WTC11 (cell line): ENCODE measurements at regions not wholly inside any gene's neighbourhood (a gene's known extent, or its start where the extent isn't known, plus 50 kb on each side); places are given as distances from the start of the nearest gene placed in this dataset.

ENCODE experiments used
- ATF1 ChIP-seq: sonication (generic); formaldehyde crosslinking; IDR thresholded peaks from 2 replicates; pipeline ENCODE4 v1.8.1; 2023; ENCODE audit warnings: mild to moderate bottlenecking, moderate library complexity, missing genetic modification reagents
- CTCF ChIP-seq: fragments of 200-600 bp; IDR thresholded peaks from 2 replicates; pipeline ENCODE4 v1.8.0; 2022; ENCODE audit warnings: antibody characterized with exemption
- ETV6 ChIP-seq: sonication (generic); formaldehyde crosslinking; IDR thresholded peaks from 2 replicates; pipeline ENCODE4 v1.8.1; 2022; ENCODE audit warnings: mild to moderate bottlenecking, missing genetic modification reagents
- MLX ChIP-seq: sonication (generic); formaldehyde crosslinking; IDR thresholded peaks from 2 replicates; pipeline ENCODE4 v1.8.1; 2023; ENCODE audit warnings: mild to moderate bottlenecking, missing genetic modification reagents, moderate library complexity
- RELA ChIP-seq: sonication (generic); formaldehyde crosslinking; IDR thresholded peaks from 2 replicates; pipeline ENCODE4 v1.8.1; 2022; ENCODE audit warnings: missing genetic modification reagents, mild to moderate bottlenecking, borderline replicate concordance
- ZNF423 ChIP-seq: fragments of 250-450 bp; sonication (Bioruptor Pico); IDR thresholded peaks from 2 replicates; pipeline ENCODE4 v2.1.2; 2022; ENCODE audit warnings: mild to moderate bottlenecking, moderate library complexity
- TF ChIP-seq, protein P1 (sequence below): sonication (generic); formaldehyde crosslinking; IDR thresholded peaks from 2 replicates; pipeline ENCODE4 v1.8.0; 2022; ENCODE audit warnings: mild to moderate bottlenecking, missing genetic modification reagents

DNA sequence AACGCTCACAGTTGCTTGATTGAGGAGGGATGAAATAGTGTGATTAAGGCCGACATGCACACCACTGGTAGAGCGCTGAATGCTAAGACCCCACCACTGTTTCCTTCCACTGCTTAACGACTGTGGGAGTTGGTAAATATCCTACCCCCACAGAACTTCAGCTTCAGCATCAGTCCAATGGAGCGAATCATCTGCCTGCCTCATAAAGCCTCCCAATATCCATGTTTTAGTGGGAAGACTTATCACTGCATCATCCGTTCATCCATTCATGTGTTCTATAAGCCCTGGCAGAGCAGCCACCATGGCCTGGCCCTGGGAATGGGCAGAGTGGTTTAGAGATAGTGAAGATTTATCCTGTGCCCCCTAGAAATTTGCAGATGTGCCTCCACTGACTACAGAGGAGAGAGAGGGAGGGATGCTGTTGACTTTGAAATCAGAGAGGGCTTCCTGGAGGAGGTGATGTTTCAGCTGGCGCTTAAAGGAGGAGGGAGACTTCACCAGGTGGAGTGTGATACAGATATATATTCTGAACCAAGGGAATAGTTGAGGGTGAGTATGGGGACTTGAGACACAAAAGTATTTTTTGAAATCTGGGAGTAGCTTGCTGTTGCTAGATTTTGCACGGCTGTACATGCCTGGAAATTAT lies 71.9 kb upstream of the STX18 start:
- TF ChIP-seq ETV6 (CRISPR knock-in tag) (no peak), CTCF (no peak), ZNF423 (CRISPR knock-in tag) (no peak), RELA (CRISPR knock-in tag) (no peak), ATF1 (no peak), MLX (CRISPR knock-in tag) (no peak)
- TF ChIP-seq, protein P1, sequence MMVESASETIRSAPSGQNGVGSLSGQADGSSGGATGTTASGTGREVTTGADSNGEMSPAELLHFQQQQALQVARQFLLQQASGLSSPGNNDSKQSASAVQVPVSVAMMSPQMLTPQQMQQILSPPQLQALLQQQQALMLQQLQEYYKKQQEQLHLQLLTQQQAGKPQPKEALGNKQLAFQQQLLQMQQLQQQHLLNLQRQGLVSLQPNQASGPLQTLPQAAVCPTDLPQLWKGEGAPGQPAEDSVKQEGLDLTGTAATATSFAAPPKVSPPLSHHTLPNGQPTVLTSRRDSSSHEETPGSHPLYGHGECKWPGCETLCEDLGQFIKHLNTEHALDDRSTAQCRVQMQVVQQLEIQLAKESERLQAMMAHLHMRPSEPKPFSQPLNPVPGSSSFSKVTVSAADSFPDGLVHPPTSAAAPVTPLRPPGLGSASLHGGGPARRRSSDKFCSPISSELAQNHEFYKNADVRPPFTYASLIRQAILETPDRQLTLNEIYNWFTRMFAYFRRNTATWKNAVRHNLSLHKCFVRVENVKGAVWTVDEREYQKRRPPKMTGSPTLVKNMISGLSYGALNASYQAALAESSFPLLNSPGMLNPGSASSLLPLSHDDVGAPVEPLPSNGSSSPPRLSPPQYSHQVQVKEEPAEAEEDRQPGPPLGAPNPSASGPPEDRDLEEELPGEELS (CRISPR knock-in tag), result no peak
